H9 (cell line): ENCODE measurements at regions not wholly inside any gene's neighbourhood (a gene's known extent, or its start where the extent isn't known, plus 50 kb on each side); places are given as distances from the start of the nearest gene placed in this dataset.

ENCODE experiments used
- DNase-seq: peaks from one replicate; pipeline ENCODE4 v3.0.0-alpha.2; 2017
- H2AFZ ChIP-seq: one replicate; pipeline ENCODE4 v1.6.1; 2013; ENCODE audit warnings: mild to moderate bottlenecking, low read length, control low read depth, moderate library complexity
- H2AK5ac ChIP-seq: 2 replicates; pipeline ENCODE4 v1.6.1; 2013; ENCODE audit warnings: low read length, control low read depth, mixed read lengths; ENCODE audit not compliant: insufficient read length
- H2BK120ac ChIP-seq: one replicate; pipeline ENCODE4 v1.6.1; 2013; ENCODE audit warnings: low read depth, mild to moderate bottlenecking, low read length, control low read depth, inconsistent platforms; ENCODE audit not compliant: poor library complexity, severe bottlenecking
- H2BK12ac ChIP-seq: 2 replicates; pipeline ENCODE4 v1.6.1; 2013; ENCODE audit warnings: low read length, control low read depth, mixed read lengths, low read depth; ENCODE audit not compliant: insufficient read length
- H2BK15ac ChIP-seq: 2 replicates; pipeline ENCODE4 v1.6.1; 2013; ENCODE audit warnings: low read depth, low read length, control low read depth
- H2BK20ac ChIP-seq: one replicate; pipeline ENCODE4 v1.6.1; 2013; ENCODE audit warnings: low read depth, mild to moderate bottlenecking, low read length, control low read depth, inconsistent platforms; ENCODE audit not compliant: poor library complexity, severe bottlenecking
- H2BK5ac ChIP-seq: 2 replicates; pipeline ENCODE4 v1.6.1; 2013; ENCODE audit warnings: low read length, control low read depth, mixed read lengths; ENCODE audit not compliant: insufficient read length
- H3K14ac ChIP-seq: 2 replicates; pipeline ENCODE4 v1.6.1; 2013; ENCODE audit warnings: low read length, control low read depth; ENCODE audit not compliant: insufficient read depth
- H3K18ac ChIP-seq: 2 replicates; pipeline ENCODE4 v1.6.1; 2013; ENCODE audit warnings: low read depth, mild to moderate bottlenecking, mixed read lengths, low read length, control low read depth; ENCODE audit not compliant: insufficient read length
- H3K23ac ChIP-seq: 2 replicates; pipeline ENCODE4 v1.6.1; 2013; ENCODE audit warnings: low read length, control low read depth, mixed read lengths, low read depth; ENCODE audit not compliant: insufficient read length
- H3K23me2 ChIP-seq: 2 replicates; pipeline ENCODE4 v1.6.1; 2013; ENCODE audit warnings: low read depth, mild to moderate bottlenecking, mixed read lengths, low read length, control low read depth; ENCODE audit not compliant: insufficient read length, poor library complexity, severe bottlenecking
- H3K27ac ChIP-seq: 2 replicates; pipeline ENCODE4 v1.5.1; 2013; ENCODE audit warnings: low read length, control low read depth, mixed read lengths, low read depth; ENCODE audit not compliant: insufficient read length
- H3K27me3 ChIP-seq: 2 replicates; pipeline ENCODE4 v1.6.1; 2013; ENCODE audit warnings: low read length, control low read depth, inconsistent platforms; ENCODE audit not compliant: insufficient read depth
- H3K4ac ChIP-seq: 2 replicates; pipeline ENCODE4 v1.6.1; 2013; ENCODE audit warnings: low read depth, mild to moderate bottlenecking, control low read depth, inconsistent platforms, low read length, moderate library complexity
- H3K4me1 ChIP-seq: 2 replicates; pipeline ENCODE4 v1.6.1; 2013; ENCODE audit warnings: low read length, control low read depth, inconsistent platforms; ENCODE audit not compliant: insufficient read depth
- H3K4me2 ChIP-seq: 2 replicates; pipeline ENCODE4 v1.6.1; 2013; ENCODE audit warnings: low read length, control low read depth, mixed read lengths; ENCODE audit not compliant: insufficient read length, insufficient read depth
- H3K56ac ChIP-seq: 2 replicates; pipeline ENCODE4 v1.6.1; 2013; ENCODE audit warnings: low read depth, mild to moderate bottlenecking, mixed read lengths, low read length, control low read depth; ENCODE audit not compliant: insufficient read length
- H3K79me1 ChIP-seq: 2 replicates; pipeline ENCODE4 v1.6.1; 2013; ENCODE audit warnings: low read depth, mild to moderate bottlenecking, moderate library complexity, low read length, control low read depth, inconsistent platforms; ENCODE audit not compliant: insufficient read depth, poor library complexity, severe bottlenecking
- H3K79me2 ChIP-seq: 2 replicates; pipeline ENCODE4 v1.6.1; 2013; ENCODE audit warnings: low read length, control low read depth, inconsistent platforms; ENCODE audit not compliant: insufficient read depth
- H3K9ac ChIP-seq: 2 replicates; pipeline ENCODE4 v1.6.1; 2013; ENCODE audit warnings: low read length, control low read depth, mixed read lengths; ENCODE audit not compliant: insufficient read length; ENCODE audit errors: extremely low read depth
- H3K9me3 ChIP-seq: one replicate; pipeline ENCODE4 v1.6.1; 2013; ENCODE audit warnings: low read depth, low read length, inconsistent platforms; ENCODE audit not compliant: control insufficient read depth
- H3T11ph ChIP-seq: one replicate; pipeline ENCODE4 v1.6.1; 2013; ENCODE audit warnings: mild to moderate bottlenecking, low read length, control low read depth, inconsistent platforms
- H4K20me1 ChIP-seq: one replicate; pipeline ENCODE4 v1.6.1; 2013; ENCODE audit not compliant: control insufficient read depth, insufficient read length, insufficient read depth
- H4K5ac ChIP-seq: 2 replicates; pipeline ENCODE4 v1.6.1; 2013; ENCODE audit warnings: low read depth, mild to moderate bottlenecking, mixed read lengths, low read length, control low read depth; ENCODE audit not compliant: insufficient read length
- H4K8ac ChIP-seq: replicated peaks from 2 replicates; pipeline ENCODE4 v1.6.1; 2013; ENCODE audit warnings: low read length, control low read depth, mixed read lengths, low read depth; ENCODE audit not compliant: insufficient read length
- H4K91ac ChIP-seq: 2 replicates; pipeline ENCODE4 v1.6.1; 2013; ENCODE audit warnings: low read depth, mild to moderate bottlenecking, moderate library complexity, mixed read lengths, low read length, control low read depth; ENCODE audit not compliant: insufficient read length
- H3K27ac Mint-ChIP-seq, 3 experiments: 2 replicates in 2 of 3; 3 replicates in 1 of 3; pipeline ENCODE4 v1.8.0; 2020 to 2021; ENCODE audit warnings: mixed read lengths in 3 of 3, mild to moderate bottlenecking in 1 of 3, moderate library complexity in 1 of 3
- H3K27me3 Mint-ChIP-seq: 2 replicates; pipeline ENCODE4 v1.8.0; 2021; ENCODE audit warnings: low read depth, mild to moderate bottlenecking, moderate library complexity, mixed read lengths
- H3K36me3 Mint-ChIP-seq, 3 experiments: 2 replicates in 2 of 3; 3 replicates in 1 of 3; pipeline ENCODE4 v1.8.0; 2020 to 2021; ENCODE audit warnings: low read depth in 3 of 3, mixed read lengths in 3 of 3; ENCODE audit not compliant: insufficient read depth in 1 of 3
- H3K4me1 Mint-ChIP-seq, 2 experiments: 2 replicates each; pipeline ENCODE4 v1.8.0; 2020; ENCODE audit warnings: mixed read lengths in 2 of 2
- H3K4me3 Mint-ChIP-seq, 2 experiments: 2 replicates in 1 of 2; 3 replicates in 1 of 2; pipeline ENCODE4 v1.8.0; 2020 to 2021; ENCODE audit warnings: mild to moderate bottlenecking in 2 of 2, mixed read lengths in 2 of 2, moderate library complexity in 1 of 2
- H3K9me3 Mint-ChIP-seq, 2 experiments: 2 replicates in 1 of 2; 3 replicates in 1 of 2; pipeline ENCODE4 v1.8.0; 2020; ENCODE audit warnings: mild to moderate bottlenecking in 2 of 2, mixed read lengths in 2 of 2, moderate library complexity in 1 of 2
- WGBS: extraction: QIAGEN DNeasy Blood & Tissue Kit; methylation state at CpG from one replicate; pipeline ENCODE4 v1.1.7; 2013; ENCODE audit warnings: missing lambda C conversion rate, low lambda C conversion rate, mixed read lengths; ENCODE audit not compliant: insufficient read length; ENCODE audit errors: extremely low coverage; 5-methylcytosine and 5-hydroxymethylcytosine counted together
- TF ChIP-seq, protein P1 (sequence below): fragments of 200-600 bp; sonication (generic); conservative IDR thresholded peaks from 3 replicates; pipeline ENCODE4 v1.8.0; 2021; ENCODE audit warnings: antibody characterized with exemption, mild to moderate bottlenecking

DNA sequence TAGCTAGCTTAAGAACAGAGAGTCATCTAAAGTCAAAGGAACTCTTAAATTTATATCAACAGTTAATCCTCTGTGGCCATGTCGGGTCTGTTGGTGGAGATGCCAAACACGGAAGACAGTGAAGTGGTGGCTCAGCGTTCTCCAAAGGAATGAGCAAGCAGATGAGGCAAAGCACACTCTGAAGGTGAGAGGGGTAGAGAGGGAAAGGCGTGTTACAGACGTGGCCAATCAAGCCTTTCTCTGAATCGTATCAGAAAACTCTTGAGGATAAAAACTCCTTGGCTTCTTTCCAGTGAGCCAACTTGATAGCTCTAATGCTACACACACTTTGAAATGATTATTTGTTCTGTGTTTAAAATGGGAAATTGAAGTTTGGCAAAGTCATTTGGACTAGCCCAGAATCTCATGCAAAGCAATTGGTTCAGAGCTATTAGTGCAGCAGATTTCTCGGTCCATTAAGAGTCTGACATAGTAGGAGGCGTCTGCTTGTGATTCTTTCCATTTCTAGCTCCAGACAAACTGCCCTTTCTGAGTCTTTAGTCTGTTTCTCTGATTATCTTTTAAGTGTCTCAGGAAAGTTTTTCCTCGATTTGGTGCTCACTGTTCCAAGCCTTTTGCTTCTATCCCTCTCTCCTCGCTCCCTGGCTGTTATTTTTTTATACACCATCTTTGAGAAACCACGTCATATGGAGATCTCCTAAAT lies 57.5 kb upstream of the CPO start:
- DNase-seq, result no peak
- no CpG with 5 or more reads among the region's 11 CpGs for WGBS
- Histone ChIP-seq H2BK15ac (no peak overlapping the region), H4K5ac (no peak overlapping the region), H3K23me2 (no peaks in the 10 kb centered on the region), H3K18ac (no peak overlapping the region), H4K20me1 (no peaks in the 10 kb centered on the region), H3K27ac (no peak overlapping the region), H2AFZ (no peak overlapping the region), H2BK5ac (no peak overlapping the region), H2BK12ac (no peak overlapping the region), H3K4ac (no peak overlapping the region), H4K91ac (no peak overlapping the region), H2BK20ac (no peak overlapping the region), H3K79me2 (no peaks in the 10 kb centered on the region), H2AK5ac (no peak overlapping the region), H3K4me1 (no peaks in the 10 kb centered on the region), H3T11ph (no peak overlapping the region), H3K27me3 (no peaks in the 10 kb centered on the region), H2BK120ac (no peak overlapping the region), H3K14ac (no peak overlapping the region), H3K9ac (no peak overlapping the region), H3K4me2 (no peak overlapping the region), H3K23ac (no peak overlapping the region), H3K56ac (no peak overlapping the region), H3K9me3 (no peaks in the 10 kb centered on the region), H3K79me1 (no peaks in the 10 kb centered on the region), H4K8ac (no peak overlapping the region)
- H3K9me3 Mint-ChIP-seq, result no peaks in the 10 kb centered on the region
- TF ChIP-seq, protein P1, sequence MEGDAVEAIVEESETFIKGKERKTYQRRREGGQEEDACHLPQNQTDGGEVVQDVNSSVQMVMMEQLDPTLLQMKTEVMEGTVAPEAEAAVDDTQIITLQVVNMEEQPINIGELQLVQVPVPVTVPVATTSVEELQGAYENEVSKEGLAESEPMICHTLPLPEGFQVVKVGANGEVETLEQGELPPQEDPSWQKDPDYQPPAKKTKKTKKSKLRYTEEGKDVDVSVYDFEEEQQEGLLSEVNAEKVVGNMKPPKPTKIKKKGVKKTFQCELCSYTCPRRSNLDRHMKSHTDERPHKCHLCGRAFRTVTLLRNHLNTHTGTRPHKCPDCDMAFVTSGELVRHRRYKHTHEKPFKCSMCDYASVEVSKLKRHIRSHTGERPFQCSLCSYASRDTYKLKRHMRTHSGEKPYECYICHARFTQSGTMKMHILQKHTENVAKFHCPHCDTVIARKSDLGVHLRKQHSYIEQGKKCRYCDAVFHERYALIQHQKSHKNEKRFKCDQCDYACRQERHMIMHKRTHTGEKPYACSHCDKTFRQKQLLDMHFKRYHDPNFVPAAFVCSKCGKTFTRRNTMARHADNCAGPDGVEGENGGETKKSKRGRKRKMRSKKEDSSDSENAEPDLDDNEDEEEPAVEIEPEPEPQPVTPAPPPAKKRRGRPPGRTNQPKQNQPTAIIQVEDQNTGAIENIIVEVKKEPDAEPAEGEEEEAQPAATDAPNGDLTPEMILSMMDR, result no peak
- no peaks in the 10 kb centered on the region for H3K27me3 Mint-ChIP-seq
- H3K4me3 Mint-ChIP-seq, result no peak overlapping the region
- no peaks in the 10 kb centered on the region for H3K36me3 Mint-ChIP-seq
- no peak overlapping the region for H3K27ac Mint-ChIP-seq
- peaks cover 0 to 2% of the 10 kb centered on the region in 2 experiments; a peak in 2 of 4 replicates for H3K4me1 Mint-ChIP-seq
